NCI-H1048 (cell line): ENCODE measurements at regions not wholly inside any gene's neighbourhood (a gene's known extent, or its start where the extent isn't known, plus 50 kb on each side); places are given as distances from the start of the nearest gene placed in this dataset.

ENCODE experiments used
- DNase-seq: peaks from one replicate; lab custom pipeline; 2025; lab: John Stamatoyannopoulos, UW

DNA sequence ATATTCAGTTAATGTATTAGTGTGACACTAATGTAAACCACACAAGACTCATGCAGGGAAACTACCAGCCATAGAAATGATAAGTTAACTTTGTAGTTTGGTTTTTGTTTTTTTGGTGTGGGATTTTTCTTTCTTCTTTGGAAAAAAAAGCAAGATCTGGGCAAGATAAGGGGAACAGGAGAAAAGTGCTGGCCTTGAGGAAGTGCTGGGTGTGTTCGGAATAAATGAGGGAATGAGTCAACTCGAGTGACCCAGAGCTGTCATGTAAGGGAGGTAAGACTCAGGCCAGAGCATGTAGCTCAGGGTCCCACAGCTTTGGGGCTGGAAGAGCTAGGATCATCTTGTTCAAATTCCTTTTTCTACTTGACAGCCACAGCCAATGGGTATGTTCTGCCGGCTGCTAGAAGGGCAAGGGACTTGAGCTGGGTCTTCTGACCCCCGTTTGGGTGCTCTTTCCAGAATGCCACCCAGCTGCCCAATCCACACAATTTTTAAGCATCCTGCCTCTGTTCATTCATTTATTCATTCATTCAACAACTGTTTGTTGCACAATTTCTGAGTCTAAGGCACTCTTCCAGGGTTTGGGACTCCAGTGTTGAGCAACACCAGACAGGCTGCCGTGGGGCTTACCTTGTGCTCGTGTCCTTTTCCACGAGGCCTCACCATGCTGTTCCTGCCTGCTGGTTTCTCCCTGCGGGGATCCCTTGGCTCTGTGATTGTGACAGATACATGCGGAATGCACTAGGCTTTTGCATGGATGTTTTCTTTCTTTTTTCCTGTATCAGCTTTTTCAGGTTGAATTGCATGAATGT lies 54.5 kb downstream of the CLDN34 start:
- no peak for DNase-seq

DNA sequence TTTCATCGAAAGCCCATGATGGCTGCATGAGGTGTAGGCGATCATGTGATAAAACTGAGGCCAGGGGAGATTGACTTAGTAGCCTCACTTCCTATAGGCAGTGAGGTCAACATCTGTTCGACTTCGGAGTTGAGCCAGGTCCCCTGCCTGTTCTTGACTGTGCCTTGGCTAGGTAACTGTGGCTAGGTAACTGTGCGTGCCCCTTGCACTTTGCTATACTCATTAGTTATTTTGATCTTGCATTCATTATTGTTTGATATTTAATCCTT lies 55.0 kb downstream of the CLDN34 start:
- DNase-seq, result no peak

DNA sequence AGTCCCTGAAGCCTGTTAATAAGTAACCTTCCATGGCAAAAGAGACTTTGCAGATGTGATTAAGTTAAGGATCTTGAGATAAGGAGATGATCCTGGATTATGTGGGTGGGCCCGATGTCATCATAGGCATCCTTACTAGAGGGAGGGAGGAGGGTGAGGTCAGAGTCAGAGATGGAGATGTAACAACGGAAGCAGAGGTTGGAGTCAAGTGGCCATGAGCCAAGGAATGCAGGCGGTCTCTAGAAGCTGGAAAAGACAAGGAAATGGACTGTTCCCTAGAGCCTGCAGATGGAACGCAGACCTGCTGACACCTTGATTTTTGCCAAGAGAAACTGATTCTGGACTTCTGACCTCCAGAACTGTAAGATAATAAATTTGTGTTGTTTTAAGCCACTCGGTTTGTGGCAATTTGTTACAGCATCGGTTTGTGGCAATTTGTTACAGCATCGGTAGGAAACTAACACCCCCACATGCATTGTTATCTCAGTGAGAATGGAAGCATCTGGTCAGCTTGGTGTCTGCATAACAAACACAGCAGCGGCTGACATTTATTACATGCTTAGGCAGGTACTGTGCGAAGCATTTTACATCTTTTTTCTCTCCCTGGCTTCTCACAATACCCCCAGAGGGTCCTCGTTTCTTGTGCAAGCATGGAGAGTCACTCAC lies 55.6 kb downstream of the CLDN34 start:
- DNase-seq, result no peak

DNA sequence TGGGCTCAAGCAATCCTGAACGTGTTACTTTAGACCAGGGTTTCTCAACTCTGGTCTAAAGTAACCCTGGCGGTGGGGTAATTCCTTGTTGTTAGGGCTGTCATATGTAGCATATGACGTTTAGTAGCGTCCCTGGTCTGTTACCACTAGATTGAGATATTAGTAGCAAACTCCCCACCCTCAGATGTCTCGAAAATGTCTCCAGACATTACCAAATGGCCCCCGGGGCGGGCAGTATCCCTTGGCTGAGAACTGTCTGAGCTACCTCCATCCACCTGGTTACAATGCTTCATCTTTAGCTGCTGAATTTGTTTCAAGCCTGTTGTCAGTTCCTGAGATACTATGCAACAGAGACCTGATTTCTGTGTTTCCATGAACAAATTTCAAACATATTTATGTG lies 56.7 kb downstream of the CLDN34 start:
- no peak for DNase-seq

DNA sequence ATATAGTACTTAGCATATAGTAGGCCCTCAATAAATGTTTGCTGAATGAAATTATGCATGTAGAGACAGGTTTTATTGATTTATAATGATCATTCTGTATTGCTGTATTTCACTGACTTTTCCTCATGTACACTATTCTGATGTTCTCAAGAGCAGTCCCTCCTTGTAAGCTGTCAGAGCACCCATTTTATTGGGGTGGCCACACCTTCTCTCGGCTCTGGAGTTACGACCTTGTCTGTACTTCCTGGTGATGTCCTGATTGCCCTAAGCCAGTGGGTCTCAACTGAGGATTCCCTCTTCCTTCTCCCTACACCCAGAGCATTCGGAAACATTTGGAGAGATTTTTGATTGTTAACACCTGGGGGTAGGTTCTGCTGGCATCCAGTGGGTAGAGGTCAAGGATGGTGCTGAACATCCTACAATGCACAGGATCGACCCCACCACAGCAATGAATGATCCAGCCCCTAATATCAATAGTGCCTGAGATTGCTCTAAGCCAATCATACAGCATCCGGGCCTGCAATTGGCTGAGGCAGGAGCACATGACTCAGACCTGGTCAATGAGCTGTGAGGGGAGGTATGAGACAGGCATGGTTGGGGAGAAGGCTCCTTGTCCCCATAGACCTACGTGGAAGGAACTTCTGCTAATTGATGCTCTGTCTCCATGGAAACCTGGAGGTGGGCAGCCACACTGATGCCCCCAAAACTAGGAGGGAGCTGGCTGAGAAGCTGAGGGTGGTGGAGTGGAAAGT lies 58.8 kb downstream of the CLDN34 start:
- DNase-seq, result no peak

DNA sequence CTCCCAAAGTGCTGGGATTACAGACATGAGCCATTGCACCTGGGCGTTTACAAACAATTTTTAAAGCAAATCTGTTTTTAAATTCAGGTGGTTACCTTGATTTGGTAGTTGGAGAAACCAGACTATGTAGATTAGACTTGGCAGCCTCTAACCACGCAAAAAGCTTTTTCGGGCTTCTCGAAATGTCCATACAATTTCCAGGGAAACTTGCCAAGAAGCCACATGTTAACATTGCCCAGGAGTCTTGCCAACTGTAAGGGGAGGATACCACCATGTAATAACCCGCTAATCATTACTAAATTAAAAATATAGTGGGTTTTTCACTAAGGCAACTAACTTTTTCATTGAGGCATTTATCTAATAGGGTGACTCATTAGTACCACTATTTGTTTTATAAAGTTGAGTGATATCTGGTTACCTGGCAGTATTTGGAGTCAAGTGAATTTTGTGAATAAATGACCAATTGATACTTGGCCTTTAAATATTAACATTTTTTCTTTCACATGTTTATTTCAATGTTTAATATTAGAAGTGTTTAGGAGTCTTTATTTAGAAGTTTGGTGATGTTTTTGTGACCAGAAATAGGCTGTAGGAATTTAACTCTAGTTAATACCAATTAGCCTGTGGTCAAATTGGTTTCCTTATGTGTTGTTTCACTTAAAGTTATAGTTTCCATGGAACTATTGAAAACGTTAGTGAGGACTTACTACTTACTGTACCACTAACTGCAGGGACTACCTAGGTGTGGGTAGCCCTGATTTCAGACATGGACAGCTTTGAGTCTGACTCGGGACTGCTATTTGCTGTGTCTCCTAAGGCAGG lies 61.3 kb downstream of the CLDN34 start:
- DNase-seq, result no peak

DNA sequence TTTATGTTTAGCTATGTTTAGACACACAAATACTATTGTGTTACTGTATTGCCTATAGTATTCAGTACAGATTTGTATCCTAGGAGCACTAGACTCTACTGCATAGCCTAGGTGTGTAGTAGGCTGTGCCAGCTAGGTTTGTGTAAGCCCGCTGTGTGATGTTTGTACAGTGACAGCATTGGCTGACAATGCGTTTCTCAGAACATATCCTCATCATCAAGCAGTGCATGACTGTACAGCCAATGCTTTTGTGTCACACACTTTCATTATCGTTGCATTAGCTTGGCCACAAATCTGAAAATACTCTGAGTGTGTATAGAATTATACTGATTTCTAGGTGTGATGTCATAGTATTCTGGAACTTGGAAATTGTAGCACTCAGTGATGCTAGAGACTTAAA lies 63.4 kb downstream of the CLDN34 start:
- DNase-seq, result no peak

DNA sequence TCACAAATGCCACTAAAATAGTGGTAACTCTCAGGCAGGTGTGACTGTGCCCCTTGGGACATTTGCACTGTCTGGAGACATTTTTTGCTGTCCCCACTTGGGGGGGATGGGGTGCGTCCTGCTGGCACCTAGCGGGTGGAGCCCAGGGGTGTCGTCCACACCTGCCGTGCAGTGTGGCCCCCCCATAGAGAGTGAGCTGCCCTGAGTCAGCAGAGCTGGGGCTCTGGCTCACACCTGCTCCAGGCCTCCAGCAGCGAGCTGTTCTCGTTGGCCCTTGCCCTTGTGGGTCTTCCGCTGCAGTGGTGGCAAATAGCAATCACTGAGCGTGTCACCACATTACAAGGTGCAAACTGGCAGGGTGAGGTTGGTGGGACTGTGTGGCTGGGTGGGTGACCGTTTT lies 64.6 kb downstream of the CLDN34 start:
- no peak for DNase-seq

DNA sequence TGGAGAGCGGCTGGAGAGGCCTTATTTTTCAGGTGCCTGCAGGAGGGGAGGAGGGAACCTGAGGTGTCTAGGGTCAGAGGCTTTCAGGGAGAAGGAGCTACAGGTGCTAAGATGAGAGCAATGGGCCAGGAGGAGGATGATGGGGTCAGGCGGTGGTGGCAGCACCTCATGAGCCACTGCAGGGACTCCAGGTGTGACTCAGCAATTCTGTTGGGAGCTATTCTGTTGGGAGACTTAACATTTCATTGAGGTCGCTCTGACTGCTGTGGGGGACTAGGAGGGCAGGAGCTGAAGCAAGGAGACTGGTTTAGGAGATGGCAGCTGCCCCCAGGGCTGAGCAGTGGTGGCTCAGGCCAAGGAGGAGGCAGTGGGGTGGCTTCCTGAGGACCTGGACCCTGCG lies 65.0 kb downstream of the CLDN34 start:
- DNase-seq, result no peak

DNA sequence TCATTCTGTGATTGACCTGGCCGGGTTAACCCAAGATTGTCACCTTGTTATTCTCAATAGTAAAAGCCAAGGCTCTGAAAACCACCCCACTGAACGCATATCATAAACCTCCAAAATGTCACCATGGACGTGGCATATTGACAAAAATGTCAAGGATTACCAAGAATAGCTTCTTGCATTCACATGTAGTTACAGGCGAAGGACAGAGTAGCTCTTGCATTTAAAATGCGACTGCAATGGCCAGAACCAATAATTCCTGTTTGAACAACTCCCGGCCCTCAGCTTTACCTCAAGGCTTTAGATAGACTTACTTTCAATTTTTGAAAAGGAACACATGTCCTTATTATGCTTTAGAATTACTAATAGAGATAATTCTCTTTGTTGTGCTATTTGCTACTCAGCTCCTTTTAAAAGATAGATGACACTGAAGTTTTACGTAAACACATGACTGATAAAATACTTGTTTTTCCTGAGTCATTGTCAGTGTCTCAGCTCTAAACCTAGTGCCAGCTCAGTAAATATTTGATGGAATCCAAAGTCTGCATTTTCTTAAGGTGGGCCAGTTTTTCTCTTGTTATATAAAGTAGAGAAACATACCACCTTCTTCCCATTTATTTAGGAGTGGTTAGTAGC lies 66.3 kb downstream of the CLDN34 start:
- DNase-seq, result no peak

DNA sequence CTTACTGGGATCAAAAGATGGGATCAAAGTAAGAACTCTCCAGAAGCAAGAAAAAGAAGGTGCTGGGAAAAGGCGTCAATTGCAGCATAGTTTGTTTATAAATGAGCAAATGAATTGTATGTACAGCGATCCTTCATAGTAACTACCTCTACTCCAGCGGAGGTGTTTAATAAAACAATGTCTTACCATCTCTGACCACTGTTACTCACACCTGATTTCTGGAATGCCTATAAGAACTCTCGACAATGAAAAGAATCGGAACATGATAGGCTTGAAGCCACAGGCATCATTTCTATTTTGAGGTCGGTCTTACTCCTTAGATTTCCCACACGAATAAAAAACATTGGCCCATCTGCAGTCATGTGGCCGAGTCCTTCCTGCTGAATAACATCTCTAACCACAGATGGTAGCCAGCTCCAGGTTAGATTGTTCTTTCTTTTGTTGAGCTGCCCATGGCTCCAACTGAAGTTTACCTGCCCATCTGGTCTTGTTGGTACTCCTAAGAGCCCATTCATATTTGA lies 67.6 kb downstream of the CLDN34 start:
- DNase-seq, result no peak

DNA sequence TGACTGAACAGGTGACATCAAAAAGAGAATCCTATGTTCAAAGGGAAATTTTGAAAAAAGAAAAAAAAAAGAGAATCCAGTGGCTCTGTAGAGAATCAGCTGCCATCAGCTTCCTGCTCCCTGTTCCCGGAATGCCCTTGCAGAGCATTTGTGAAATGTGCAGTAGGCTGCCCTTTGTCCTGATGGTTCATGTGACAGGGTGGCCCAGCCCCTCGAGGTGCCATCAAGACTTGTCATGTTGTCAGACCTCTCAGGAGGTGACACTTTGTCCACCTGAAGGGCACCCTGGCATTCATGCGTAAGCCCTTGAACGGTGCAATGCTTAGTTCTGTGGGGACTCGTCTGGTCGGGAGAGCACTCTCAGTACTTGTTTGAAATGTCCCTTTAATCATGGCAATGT lies 71.4 kb downstream of the CLDN34 start:
- no peak for DNase-seq

DNA sequence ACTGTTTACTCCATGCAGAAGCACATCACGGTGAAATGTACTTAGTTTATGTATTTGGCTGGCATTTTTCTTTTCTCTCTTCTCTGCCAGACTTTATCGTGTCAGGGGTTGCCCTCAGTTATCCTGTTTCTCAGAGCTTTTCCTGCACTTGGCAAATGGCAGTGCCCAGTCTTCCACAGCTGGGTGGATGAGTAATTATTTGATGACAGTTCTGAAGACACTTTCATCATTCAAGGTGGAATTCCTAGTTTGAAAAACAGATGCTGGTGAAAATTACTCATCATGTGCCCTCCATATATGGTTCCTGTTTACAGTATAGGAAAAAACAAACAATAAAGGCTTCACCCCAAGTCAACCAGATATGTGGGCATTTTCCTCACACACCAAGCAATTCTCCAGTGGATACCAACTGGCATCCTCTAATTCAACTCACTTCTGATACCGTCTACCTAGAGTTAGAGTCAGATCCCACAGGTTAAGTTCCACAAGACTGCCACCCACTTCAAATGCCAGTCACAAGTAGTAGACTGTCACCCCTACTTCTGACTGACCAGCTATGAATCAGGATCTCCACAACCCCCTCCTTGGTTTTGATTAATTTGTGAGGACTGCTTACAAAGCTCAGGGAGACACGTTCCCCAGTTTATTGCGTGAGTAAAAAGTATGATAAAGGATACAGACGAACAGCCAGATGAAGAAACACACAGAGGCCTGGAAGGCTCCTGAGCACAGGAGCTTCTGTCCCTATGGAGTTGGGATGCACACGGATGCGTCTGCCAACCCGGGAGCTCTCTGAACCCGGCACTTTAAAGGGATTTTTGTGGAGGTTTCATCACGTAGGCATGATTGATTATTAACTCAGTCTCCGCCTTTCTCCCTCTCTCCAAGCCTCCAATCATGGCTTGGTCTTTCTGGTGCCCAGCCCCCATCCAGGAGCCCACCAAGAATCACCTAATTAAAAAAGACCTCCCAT lies 72.9 kb downstream of the CLDN34 start:
- DNase-seq, result no peak

DNA sequence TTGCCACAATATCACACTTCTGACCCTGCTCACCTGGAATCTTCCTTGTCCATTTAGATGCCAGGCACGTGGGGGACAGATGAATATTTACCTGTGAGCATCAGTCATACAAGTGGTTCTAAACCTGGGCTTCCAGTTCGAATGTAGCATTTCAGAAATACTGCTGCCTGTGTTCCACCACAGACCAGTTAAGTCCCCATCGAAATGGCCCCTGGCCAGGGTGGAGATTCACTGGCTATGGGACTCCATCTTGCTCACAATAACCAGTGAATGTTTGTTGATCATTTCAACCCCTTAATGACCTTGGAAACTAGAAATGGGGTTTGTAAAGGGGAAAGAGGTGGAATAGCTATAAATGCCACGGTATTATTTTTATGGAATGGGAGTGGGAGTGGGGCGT lies 73.8 kb downstream of the CLDN34 start:
- no peak for DNase-seq

DNA sequence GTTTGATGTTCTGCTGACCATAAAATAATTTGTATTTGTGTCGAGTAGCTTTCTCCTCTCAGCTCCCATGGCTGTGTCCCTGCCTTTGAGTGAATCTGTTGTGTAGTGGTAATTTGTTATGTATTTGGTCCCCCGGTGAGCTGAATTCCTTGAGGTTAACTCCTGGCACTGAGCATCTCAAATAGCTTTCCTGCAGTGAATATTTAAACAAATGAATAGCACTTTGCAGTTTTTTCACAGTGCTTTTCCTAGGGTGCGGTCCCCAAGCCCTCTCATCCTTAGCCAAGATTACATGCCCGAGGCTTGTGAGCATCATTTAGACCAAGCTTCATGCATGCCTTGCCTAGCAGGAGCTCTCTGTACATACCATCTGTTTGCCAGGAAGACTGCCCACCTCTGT lies 74.2 kb downstream of the CLDN34 start:
- no peak for DNase-seq

DNA sequence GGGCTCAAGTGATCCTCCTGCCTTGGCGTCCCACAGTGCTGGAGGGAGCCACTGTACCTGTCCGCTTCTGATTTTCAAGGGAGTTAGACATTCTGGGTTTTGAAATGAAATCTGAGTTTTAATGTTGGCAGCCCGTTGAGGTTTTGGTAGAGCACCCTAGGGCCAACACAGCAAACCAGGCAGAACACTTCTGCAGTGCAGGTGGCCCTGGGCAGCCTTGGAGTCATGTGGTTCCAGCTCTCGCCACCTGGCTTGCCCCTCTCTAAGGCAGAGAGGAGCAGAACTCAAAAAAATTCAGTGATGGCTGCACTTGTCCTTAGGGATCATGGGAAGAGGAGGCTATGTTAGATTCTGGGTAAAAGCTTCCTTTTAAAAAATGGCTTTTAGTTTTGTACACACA lies 74.9 kb downstream of the CLDN34 start:
- no peak for DNase-seq

DNA sequence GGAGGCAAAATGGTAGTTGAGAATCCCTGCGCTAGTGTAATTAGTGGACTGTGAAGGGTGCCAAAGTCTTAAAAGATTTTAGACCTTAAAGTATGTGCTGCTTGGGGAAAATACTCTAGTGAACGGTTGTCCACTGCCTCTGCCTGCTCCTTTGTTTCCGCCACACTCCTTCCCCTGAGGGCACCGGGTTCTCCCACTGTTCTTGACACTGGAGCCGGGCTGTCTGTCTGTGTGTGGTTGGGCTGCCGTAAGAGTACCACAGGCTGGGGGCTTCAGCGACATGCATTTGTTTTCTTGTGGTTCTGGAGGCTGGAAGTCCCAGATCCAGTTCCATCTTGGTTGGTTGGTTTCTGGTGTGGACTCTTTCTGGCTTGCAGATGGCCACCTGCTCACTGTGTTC lies 76.2 kb downstream of the CLDN34 start:
- DNase-seq, result no peak

DNA sequence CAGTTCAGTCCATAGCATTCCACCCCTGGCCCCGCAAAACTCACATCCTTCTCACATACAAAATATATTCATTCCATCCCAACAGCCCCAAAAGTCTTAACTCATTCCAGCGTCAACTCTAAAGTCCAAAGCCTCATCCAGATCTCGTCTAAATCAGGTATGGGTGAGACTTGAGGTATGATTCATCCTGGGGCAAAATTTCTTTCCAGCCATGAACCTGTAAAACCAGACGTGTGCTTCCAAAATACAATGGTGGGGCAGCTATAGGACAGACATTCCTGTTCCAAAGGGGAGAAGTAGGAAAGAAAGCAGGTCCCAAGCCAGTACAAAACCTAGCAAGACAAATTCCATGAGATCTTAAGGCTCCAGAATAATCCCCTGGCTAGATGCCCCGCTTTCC lies 76.9 kb downstream of the CLDN34 start:
- DNase-seq, result no peak

DNA sequence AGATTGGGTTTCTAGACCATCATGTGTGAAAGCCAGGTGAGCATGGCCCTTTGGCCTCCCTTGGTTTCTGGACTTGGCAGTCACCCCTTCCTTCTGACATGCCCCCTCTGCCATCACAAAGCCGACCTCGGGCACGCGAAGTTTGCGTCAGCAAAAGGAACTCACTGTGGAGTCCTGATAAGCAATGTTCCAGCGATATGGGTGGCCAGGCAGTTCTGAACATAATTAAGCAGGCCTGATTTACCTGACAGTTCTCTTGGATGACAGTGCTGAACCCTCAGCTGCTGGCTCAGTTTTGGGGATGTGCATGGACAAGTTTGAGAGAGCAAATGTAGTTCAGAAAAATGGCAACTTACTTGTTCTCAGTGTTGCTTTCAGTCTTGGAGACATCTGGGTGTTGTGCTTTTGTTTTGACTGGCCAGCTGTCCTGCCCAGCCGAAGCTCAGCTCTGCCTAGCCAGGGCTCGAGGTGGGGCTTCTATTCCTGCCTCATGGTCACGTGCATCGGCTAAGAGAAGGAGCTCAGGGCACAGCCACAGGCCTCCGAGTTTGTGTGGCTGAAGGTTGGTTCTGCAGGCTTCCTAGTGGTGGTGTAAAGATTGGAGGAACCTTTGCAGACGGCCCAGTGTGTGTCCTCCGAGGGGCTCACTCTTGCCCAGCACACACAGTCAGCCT lies 78.3 kb downstream of the CLDN34 start:
- DNase-seq, result no peak

DNA sequence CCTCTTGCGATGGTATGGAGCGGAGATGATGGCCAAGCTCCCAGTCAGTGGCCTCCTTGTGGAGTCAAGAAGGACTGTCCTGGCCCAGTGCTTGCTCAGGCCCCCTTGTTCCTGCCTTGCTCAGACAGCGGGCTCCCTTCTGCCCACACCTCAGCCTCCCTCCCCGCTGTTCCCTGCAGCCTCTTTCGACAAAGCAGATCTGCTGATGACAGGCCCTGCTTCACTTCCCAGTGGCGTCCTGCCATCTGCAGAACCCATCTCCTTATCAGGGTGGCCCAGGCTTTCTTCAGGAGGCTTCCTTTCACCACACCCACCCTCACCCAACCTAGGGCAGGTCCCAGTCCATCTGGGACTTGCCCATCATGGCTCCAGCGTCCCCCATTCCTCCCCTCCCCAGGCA lies 80.0 kb downstream of the CLDN34 start:
- DNase-seq, result no peak
